ENCODE measurements at regions not wholly inside any gene's neighbourhood (a gene's known extent, or its start where the extent isn't known, plus 50 kb on each side); places are given as distances from the start of the nearest gene placed in this dataset.

GRCh38 chrX:40169193-40170101 is 71.7 kb upstream of the BCOR start:
- TF ChIP-seq, protein P1, sequence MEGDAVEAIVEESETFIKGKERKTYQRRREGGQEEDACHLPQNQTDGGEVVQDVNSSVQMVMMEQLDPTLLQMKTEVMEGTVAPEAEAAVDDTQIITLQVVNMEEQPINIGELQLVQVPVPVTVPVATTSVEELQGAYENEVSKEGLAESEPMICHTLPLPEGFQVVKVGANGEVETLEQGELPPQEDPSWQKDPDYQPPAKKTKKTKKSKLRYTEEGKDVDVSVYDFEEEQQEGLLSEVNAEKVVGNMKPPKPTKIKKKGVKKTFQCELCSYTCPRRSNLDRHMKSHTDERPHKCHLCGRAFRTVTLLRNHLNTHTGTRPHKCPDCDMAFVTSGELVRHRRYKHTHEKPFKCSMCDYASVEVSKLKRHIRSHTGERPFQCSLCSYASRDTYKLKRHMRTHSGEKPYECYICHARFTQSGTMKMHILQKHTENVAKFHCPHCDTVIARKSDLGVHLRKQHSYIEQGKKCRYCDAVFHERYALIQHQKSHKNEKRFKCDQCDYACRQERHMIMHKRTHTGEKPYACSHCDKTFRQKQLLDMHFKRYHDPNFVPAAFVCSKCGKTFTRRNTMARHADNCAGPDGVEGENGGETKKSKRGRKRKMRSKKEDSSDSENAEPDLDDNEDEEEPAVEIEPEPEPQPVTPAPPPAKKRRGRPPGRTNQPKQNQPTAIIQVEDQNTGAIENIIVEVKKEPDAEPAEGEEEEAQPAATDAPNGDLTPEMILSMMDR (IDR thresholded peaks at IDR 0.05), result peak in 1 of 3 experiments; percentile 25
- TF ChIP-seq POLR2A (IDR thresholded peaks at IDR 0.05), result no peak

All from testis (tissue), 2 donors.